ENCODE measurements at regions not wholly inside any gene's neighbourhood (a gene's known extent, or its start where the extent isn't known, plus 50 kb on each side); places are given as distances from the start of the nearest gene placed in this dataset.

DNA sequence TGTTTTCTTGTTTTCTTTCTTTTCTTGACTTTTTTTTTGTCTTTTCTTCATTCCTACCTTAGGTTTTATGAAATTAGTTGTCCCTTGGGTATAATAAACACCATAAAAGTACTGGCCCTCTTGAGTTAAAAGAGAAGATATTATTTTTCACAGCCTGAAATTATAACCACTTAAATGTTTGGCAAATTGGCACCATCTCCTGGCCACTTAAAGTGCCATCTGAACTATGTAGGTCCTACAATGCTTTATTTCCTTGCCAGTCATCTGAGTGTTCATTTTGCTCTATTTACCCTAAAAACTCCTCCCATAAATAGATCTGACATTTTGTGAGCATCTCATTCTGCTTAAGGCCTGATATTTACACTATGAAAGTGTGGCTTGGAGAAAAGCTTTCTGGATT lies 98.9 kb upstream of the PRKCQ start:
- H3K27me3 Mint-ChIP-seq (ENCODE audit: insufficient read depth, low read depth, poor library complexity) = peaks cover 1% of the 10 kb centered on the region
- ATAC-seq = no peak

More for the DNA sequence above, 98.9 kb upstream of the PRKCQ start:
- Histone ChIP-seq H3K27me3 (ENCODE audit: insufficient read depth) (no peaks in the 10 kb centered on the region), H3F3A (replicated peaks; ENCODE audit: low read depth) (no peaks in the 10 kb centered on the region), H3K79me2 (replicated peaks; ENCODE audit: insufficient read depth) (no peaks in the 10 kb centered on the region), H4K20me1 (replicated peaks; ENCODE audit: insufficient read depth) (no peaks in the 10 kb centered on the region), H3K36me3 (ENCODE audit: insufficient read depth) (no peaks in the 10 kb centered on the region), H3K4me2 (no peak overlapping the region), H3K9me2 (ENCODE audit: insufficient read depth) (no peaks in the 10 kb centered on the region), H3K27ac (ENCODE audit: low read depth) (no peak overlapping the region), H3K4me3 (no peak overlapping the region), H3K4me1 (ENCODE audit: insufficient read depth) (peaks cover 7% of the 10 kb centered on the region; the same call in 1 of the 2 replicates), H2AFZ (no peak overlapping the region)
- Mint-ChIP-seq H3K4me3 (no peak overlapping the region), H3K9me3 (peaks cover 11% of the 10 kb centered on the region; the same call in 2 of the 3 replicates), H3K36me3 (ENCODE audit: low read depth) (no peaks in the 10 kb centered on the region; the same call in 2 of the 3 replicates), H3K4me1 (peaks cover 8% of the 10 kb centered on the region), H3K27ac (no peak overlapping the region)
- DNase-seq (ENCODE audit: low spot score) = no peak
- TF ChIP-seq, protein P1, sequence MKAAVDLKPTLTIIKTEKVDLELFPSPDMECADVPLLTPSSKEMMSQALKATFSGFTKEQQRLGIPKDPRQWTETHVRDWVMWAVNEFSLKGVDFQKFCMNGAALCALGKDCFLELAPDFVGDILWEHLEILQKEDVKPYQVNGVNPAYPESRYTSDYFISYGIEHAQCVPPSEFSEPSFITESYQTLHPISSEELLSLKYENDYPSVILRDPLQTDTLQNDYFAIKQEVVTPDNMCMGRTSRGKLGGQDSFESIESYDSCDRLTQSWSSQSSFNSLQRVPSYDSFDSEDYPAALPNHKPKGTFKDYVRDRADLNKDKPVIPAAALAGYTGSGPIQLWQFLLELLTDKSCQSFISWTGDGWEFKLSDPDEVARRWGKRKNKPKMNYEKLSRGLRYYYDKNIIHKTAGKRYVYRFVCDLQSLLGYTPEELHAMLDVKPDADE (IDR thresholded peaks at IDR 0.05) = no peak
- TF ChIP-seq JUNB (IDR thresholded peaks at IDR 0.05; ENCODE audit: unreplicated experiment) (no peak), STAT1 (IDR thresholded peaks at IDR 0.05; ENCODE audit: unreplicated experiment) (no peak), EZH2phosphoT487 (IDR thresholded peaks at IDR 0.05; ENCODE audit: unreplicated experiment) (no peak), EZH2 (IDR thresholded peaks at IDR 0.05; ENCODE audit: low read depth, unreplicated experiment) (no peak), CREB1 (CRISPR knock-in tag; IDR thresholded peaks at IDR 0.05; ENCODE audit: low read depth) (no peak), POLR2AphosphoS5 (IDR thresholded peaks at IDR 0.05; ENCODE audit: low read depth) (no peak), ZNF114 (CRISPR knock-in tag; IDR thresholded peaks at IDR 0.05) (no peak), ZNF331 (CRISPR knock-in tag; IDR thresholded peaks at IDR 0.05; ENCODE audit: low read depth) (no peak), NANOG (IDR thresholded peaks at IDR 0.05; ENCODE audit: borderline replicate concordance) (no peak)
- TF ChIP-seq, protein P2, sequence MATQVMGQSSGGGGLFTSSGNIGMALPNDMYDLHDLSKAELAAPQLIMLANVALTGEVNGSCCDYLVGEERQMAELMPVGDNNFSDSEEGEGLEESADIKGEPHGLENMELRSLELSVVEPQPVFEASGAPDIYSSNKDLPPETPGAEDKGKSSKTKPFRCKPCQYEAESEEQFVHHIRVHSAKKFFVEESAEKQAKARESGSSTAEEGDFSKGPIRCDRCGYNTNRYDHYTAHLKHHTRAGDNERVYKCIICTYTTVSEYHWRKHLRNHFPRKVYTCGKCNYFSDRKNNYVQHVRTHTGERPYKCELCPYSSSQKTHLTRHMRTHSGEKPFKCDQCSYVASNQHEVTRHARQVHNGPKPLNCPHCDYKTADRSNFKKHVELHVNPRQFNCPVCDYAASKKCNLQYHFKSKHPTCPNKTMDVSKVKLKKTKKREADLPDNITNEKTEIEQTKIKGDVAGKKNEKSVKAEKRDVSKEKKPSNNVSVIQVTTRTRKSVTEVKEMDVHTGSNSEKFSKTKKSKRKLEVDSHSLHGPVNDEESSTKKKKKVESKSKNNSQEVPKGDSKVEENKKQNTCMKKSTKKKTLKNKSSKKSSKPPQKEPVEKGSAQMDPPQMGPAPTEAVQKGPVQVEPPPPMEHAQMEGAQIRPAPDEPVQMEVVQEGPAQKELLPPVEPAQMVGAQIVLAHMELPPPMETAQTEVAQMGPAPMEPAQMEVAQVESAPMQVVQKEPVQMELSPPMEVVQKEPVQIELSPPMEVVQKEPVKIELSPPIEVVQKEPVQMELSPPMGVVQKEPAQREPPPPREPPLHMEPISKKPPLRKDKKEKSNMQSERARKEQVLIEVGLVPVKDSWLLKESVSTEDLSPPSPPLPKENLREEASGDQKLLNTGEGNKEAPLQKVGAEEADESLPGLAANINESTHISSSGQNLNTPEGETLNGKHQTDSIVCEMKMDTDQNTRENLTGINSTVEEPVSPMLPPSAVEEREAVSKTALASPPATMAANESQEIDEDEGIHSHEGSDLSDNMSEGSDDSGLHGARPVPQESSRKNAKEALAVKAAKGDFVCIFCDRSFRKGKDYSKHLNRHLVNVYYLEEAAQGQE (IDR thresholded peaks at IDR 0.05; ENCODE audit: unreplicated experiment) = no peak
- TF ChIP-seq, protein P3, sequence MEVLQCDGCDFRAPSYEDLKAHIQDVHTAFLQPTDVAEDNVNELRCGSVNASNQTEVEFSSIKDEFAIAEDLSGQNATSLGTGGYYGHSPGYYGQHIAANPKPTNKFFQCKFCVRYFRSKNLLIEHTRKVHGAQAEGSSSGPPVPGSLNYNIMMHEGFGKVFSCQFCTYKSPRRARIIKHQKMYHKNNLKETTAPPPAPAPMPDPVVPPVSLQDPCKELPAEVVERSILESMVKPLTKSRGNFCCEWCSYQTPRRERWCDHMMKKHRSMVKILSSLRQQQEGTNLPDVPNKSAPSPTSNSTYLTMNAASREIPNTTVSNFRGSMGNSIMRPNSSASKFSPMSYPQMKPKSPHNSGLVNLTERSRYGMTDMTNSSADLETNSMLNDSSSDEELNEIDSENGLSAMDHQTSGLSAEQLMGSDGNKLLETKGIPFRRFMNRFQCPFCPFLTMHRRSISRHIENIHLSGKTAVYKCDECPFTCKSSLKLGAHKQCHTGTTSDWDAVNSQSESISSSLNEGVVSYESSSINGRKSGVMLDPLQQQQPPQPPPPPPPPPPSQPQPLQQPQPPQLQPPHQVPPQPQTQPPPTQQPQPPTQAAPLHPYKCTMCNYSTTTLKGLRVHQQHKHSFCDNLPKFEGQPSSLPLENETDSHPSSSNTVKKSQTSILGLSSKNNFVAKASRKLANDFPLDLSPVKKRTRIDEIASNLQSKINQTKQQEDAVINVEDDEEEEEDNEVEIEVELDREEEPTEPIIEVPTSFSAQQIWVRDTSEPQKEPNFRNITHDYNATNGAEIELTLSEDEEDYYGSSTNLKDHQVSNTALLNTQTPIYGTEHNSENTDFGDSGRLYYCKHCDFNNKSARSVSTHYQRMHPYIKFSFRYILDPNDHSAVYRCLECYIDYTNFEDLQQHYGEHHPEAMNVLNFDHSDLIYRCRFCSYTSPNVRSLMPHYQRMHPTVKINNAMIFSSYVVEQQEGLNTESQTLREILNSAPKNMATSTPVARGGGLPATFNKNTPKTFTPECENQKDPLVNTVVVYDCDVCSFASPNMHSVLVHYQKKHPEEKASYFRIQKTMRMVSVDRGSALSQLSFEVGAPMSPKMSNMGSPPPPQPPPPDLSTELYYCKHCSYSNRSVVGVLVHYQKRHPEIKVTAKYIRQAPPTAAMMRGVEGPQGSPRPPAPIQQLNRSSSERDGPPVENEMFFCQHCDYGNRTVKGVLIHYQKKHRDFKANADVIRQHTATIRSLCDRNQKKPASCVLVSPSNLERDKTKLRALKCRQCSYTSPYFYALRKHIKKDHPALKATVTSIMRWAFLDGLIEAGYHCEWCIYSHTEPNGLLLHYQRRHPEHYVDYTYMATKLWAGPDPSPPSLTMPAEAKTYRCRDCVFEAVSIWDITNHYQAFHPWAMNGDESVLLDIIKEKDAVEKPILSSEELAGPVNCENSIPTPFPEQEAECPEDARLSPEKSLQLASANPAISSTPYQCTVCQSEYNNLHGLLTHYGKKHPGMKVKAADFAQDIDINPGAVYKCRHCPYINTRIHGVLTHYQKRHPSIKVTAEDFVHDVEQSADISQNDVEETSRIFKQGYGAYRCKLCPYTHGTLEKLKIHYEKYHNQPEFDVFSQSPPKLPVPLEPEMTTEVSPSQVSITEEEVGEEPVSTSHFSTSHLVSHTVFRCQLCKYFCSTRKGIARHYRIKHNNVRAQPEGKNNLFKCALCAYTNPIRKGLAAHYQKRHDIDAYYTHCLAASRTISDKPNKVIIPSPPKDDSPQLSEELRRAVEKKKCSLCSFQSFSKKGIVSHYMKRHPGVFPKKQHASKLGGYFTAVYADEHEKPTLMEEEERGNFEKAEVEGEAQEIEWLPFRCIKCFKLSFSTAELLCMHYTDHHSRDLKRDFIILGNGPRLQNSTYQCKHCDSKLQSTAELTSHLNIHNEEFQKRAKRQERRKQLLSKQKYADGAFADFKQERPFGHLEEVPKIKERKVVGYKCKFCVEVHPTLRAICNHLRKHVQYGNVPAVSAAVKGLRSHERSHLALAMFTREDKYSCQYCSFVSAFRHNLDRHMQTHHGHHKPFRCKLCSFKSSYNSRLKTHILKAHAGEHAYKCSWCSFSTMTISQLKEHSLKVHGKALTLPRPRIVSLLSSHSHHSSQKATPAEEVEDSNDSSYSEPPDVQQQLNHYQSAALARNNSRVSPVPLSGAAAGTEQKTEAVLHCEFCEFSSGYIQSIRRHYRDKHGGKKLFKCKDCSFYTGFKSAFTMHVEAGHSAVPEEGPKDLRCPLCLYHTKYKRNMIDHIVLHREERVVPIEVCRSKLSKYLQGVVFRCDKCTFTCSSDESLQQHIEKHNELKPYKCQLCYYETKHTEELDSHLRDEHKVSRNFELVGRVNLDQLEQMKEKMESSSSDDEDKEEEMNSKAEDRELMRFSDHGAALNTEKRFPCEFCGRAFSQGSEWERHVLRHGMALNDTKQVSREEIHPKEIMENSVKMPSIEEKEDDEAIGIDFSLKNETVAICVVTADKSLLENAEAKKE (CRISPR knock-in tag; IDR thresholded peaks at IDR 0.05) = no peak
- TF ChIP-seq, protein P4, sequence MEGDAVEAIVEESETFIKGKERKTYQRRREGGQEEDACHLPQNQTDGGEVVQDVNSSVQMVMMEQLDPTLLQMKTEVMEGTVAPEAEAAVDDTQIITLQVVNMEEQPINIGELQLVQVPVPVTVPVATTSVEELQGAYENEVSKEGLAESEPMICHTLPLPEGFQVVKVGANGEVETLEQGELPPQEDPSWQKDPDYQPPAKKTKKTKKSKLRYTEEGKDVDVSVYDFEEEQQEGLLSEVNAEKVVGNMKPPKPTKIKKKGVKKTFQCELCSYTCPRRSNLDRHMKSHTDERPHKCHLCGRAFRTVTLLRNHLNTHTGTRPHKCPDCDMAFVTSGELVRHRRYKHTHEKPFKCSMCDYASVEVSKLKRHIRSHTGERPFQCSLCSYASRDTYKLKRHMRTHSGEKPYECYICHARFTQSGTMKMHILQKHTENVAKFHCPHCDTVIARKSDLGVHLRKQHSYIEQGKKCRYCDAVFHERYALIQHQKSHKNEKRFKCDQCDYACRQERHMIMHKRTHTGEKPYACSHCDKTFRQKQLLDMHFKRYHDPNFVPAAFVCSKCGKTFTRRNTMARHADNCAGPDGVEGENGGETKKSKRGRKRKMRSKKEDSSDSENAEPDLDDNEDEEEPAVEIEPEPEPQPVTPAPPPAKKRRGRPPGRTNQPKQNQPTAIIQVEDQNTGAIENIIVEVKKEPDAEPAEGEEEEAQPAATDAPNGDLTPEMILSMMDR (conservative IDR thresholded peaks at IDR 0.05; ENCODE audit: low read depth in 2 of 2) = no peak
